CD4-positive, alpha-beta T cell treated with Interferon alpha-2 for 1 hour (primary cell): ENCODE measurements at regions not wholly inside any gene's neighbourhood (a gene's known extent, or its start where the extent isn't known, plus 50 kb on each side); places are given as distances from the start of the nearest gene placed in this dataset.
"Not testable (repeated sequence)": the region's sequence is repeated elsewhere in the genome, so short reads cannot be mapped to it uniquely, and the experiment has no call there.

Experiments
- DNase-seq, 2 donors: peaks; one replicate each; pipeline ENCODE4 v3.0.0-alpha.2; 2020 to 2022

- DNase-seq, result no peak
Observed at GRCh38 chr15:79492065-79492464, 59.9 kb downstream of the MINAR1 start.

GRCh38 chr15:79494384-79494909 lies 62.3 kb downstream of the MINAR1 start:
- DNase-seq, result no peak

GRCh38 chr15:79494963-79495755 lies 63.0 kb downstream of the MINAR1 start:
- DNase-seq, result no peak

- no peak for DNase-seq
Observed at GRCh38 chr15:79495775-79496174, 63.6 kb downstream of the MINAR1 start.

GRCh38 chr15:79496838-79497237 lies 64.7 kb downstream of the MINAR1 start:
- no peak for DNase-seq

GRCh38 chr15:79501086-79501485 lies 69.0 kb downstream of the MINAR1 start:
- DNase-seq, result no peak

GRCh38 chr15:79505956-79506355 lies 73.8 kb downstream of the MINAR1 start:
- DNase-seq, result no peak

- not testable (repeated sequence) for DNase-seq
Observed at GRCh38 chr15:79512844-79513243, 80.7 kb downstream of the MINAR1 start.

GRCh38 chr15:79513417-79513816 lies 81.3 kb downstream of the MINAR1 start:
- DNase-seq, result no peak

- DNase-seq, result no peak
Observed at GRCh38 chr15:79513940-79514339, 81.8 kb downstream of the MINAR1 start.

GRCh38 chr15:79515300-79516027 lies 83.3 kb downstream of the MINAR1 start:
- no peak for DNase-seq

- DNase-seq, result no peak
Observed at GRCh38 chr15:79516155-79516554, 84.0 kb downstream of the MINAR1 start.

- no peak for DNase-seq
Observed at GRCh38 chr15:79516646-79517045, 84.5 kb downstream of the MINAR1 start.

- DNase-seq, result no peak
Observed at GRCh38 chr15:79519628-79520027, 87.5 kb downstream of the MINAR1 start.

- no peak for DNase-seq
Observed at GRCh38 chr15:79520654-79521053, 88.5 kb downstream of the MINAR1 start.

- no peak for DNase-seq
Observed at GRCh38 chr15:79522656-79523055, 90.5 kb downstream of the MINAR1 start.

GRCh38 chr15:79523266-79523665 lies 91.1 kb downstream of the MINAR1 start:
- DNase-seq, result no peak

GRCh38 chr15:79524531-79524930 lies 92.4 kb downstream of the MINAR1 start:
- no peak for DNase-seq

GRCh38 chr15:79526376-79526775 lies 94.2 kb downstream of the MINAR1 start:
- no peak for DNase-seq

GRCh38 chr15:79527821-79528220 lies 95.7 kb downstream of the MINAR1 start:
- no peak for DNase-seq

- no peak for DNase-seq
Observed at GRCh38 chr15:79529157-79529785, 97.1 kb downstream of the MINAR1 start.

- DNase-seq, result no peak
Observed at GRCh38 chr15:79535536-79535935, 103.4 kb downstream of the MINAR1 start.

GRCh38 chr15:79538527-79538926 lies 106.4 kb downstream of the MINAR1 start:
- no peak for DNase-seq

GRCh38 chr15:79539401-79539800 lies 107.3 kb downstream of the MINAR1 start:
- no peak for DNase-seq
